Activated CD4-positive, CD25-positive, alpha-beta regulatory T cell treated with anti-CD3 and anti-CD28 coated beads, Interleukin-2, amount 50 U/mL, for 72 hours (primary cell): ENCODE measurements at regions not wholly inside any gene's neighbourhood (a gene's known extent, or its start where the extent isn't known, plus 50 kb on each side); places are given as distances from the start of the nearest gene placed in this dataset.
"Not testable (repeated sequence)": the region's sequence is repeated elsewhere in the genome, so short reads cannot be mapped to it uniquely, and the experiment has no call there.

Experiments
- DNase-seq: peaks from one replicate; pipeline ENCODE4 v3.0.0; 2021

DNA sequence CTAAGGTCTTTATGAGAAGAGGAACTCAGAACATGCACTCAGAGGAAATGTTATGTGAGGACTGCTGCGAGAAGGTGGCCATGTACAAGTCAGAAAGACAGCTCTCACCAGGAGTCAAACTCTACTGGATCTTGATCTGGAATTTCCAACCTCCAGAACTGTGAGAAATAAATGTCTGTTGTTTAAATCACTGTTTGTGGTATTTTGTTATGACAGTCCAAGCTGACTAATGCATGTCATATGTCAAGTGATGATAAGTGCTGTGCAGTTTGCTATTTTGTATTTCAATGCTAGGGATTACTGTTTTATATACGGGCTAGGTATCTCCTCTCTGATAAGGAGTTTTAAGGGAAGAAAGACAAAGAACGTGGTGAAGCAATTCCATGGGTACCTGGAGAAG is 162.3 kb downstream of the CPEB2 start:
- no peak for DNase-seq

DNA sequence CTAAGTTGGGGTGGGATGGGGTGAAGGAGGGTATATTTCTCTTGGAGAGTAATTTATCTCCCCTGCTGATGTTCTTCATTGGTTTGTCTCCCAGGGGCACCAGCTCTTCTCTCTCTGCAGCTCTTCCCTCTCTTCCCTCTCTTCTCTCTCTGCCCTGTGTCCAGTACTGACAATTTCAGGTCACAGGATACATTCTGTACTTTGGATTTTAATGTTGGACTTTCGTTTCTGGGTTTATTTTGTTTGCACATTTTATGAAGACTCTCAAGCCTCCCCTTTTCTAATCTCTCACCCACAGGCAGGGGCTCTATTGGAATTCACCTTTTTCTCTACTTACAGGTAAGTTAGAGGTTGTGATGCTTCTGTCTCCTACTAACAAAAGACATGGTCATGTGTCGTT is 165.5 kb downstream of the CPEB2 start:
- DNase-seq: no peak

DNA sequence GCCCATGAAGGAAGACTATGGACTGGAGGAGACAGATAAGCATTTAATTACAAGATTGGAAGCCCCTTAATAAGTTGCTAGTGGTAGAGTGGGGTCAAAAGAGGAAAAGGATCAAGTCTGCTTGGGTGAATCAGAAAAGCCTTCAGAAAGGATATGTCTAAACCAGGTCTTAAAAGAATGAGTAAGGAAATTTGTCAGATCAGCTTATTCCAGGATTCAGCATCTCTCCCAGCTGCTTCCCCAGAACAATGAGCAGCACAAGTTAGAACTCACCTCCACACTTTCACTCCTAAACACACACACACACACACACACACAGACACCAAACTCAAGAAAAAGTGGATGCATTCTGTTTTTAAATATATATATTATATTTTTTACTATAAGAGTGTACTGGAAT is 166.5 kb downstream of the CPEB2 start:
- no peak for DNase-seq

DNA sequence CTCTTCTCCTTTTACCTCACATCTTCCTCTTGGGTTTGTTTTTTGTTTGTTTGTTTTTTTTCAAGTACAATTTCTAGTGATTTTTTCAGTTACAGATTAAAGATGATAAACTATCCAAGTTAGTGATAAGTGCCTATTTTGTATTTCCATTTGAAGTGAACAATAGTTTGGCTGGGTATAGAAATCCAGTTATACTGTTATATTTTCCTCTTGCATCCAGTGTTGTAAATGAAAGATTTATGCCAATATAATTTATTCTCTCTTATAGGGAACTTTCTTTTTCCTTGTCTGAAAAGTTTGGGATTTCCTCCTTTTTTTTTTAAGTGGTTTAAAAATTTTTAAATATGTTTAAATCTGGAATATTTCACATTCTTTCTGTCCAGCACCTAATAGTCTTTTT is 169.4 kb downstream of the CPEB2 start:
- no peak for DNase-seq

DNA sequence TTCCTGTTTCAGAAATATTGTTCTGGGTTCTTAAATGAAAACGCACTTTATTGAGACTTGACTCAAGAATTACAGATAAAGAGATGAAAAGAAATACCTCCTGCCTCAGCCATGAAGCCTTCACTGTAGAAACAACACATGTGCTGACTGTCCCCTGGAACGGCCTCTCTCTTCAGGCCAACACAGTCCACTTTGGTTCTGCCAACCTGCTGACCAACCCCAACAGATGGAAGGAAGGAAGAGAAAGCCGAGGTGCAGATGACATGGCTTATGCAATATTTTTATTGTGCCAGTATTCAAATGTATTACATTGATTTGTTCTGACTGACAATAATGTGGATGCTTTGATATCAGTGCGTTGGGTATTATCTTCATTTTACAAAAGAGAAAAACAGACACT is 171.0 kb downstream of the CPEB2 start:
- DNase-seq: no peak

DNA sequence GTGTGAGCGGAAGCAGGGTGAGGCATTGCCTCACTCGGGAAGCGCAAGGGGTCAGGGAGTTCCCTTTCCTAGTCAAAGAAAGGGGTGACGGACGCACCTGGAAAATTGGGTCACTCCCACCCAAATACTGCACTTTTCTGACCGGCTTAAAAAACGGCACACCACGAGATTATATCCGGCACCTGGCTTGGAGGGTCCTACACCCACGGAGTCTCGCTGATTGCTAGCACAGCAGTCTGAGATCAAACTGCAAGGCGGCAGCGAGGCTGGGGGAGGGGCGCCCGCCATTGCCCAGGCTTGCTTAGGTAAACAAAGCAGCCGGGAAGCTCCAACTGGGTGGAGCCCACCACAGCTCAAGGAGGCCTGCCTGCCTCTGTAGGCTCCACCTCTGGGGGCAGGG is 171.9 kb downstream of the CPEB2 start:
- DNase-seq: not testable (repeated sequence)

DNA sequence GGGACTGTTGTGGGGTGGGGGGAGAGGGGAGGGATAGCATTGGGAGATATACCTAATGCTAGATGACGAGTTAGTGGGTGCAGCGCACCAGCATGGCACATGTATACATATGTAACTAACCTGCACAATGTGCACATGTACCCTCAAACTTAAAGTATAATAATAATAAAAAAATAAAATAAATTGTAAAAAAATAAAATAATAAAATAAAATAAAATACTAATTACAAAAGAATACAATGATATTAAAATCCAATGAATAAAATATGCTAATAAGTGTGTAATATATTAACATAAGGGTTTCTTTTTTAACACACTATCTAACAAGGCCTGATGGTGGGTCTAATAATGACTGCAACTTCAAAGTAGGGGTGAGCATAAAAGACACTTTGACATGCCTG is 177.6 kb downstream of the CPEB2 start:
- not testable (repeated sequence) for DNase-seq

DNA sequence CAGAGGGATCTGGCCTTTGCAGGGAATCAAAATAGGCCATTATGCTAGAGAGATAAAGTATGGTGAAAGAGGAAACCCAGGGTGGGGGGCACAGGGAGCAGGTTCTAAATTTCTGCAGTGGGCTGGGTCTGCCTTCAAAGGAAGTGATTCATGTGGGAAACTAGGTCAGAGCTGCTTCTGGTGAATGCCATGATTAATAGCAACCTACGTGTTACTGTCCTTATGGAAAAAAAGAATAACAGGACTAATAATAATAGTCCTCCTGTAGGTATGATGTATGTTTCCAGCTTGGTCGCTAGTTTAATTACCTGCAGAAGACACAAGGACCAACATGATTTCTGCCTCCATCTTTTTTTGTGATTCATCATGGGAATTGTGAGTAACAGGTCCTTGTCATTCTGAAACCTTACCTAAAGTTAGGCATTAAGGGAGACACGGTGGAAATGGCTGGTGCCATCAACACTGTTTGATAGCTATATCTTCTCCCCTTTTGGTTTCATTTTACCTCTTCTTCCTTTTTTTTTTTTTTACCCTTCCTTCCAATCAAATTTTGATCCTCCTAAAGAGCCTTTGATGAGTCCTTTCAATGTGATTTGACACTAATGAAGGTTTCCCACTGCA is 180.4 kb downstream of the CPEB2 start:
- DNase-seq: no peak

DNA sequence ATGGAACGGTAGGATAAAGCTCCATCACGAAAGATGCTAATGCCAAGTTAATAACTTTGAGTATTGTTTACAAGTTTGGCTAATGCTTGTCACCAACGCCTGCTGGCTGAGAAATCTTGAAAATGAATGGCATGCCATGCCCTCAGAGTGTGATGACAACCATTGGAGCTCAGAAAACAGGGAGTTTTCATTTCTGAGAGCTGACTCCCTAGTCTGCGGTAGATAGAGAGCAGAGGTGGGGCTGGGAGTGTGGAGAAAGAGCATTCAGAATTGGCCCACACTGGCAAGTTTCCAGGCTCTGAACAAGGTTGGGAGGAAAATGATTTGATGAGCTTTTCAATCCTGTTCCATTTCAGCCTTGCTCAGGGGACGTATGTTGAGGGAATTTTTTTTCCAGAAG is 183.9 kb downstream of the CPEB2 start:
- DNase-seq: no peak

DNA sequence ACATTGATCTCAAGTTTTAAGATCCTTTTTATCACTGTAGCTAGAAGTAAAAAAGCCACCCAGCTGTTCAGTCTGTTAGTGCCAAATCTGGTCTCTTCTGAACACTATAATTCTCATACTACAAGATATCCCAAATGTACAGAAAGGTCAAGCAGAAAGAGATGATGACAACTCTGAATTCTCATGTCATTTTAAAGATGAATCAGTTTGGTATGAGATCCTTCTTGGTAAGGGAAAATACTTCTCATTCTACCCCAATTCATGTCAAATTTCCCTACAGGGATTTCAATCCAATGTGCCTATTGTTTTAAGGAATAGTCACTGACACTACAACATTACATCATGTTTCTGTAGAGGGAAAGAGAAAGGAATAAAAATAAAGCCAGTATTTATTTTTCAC is 184.5 kb downstream of the CPEB2 start:
- DNase-seq: no peak

DNA sequence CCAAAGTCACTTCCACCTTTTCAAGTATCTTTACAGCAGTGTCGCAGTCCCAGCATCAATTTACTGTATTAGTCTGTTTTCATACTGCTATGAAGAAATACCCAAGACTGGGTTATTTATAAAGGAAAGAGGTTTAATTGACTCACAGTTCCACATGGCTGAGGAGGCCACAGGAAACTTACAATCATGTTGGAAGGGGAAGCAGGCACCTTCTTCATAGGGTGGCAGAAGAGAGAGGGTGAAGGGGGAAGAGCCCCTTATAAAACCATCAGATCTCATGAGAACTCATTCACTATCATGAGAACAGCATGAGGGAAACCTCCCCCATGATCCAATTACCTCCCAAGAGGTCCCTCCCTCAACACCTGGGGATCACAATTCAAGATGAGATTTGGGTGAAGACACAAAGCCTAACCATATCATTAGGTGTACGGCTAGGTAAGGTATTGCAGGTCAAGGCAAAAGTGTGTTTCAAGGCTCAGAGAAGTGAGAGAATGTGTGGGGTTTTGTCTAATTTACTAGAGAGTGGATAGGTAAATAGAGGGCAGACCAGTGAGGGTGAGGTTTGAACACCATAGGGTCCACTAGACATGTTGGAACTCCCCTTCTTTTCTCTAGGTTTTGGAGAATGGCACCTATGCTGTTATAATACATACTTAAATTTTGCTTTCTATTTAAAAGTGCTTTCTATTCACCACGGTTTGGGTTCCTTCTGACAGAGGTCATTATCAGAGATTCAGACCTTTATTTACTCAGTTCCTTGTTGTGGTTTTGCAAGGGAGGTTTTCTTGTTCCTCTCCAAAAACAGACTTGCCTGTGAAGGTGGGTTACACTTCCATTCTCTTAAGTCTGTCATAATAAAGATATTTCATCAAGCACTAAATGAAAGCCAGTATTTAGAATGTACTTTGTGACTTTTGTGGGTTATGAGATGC is 186.6 kb downstream of the CPEB2 start:
- no peak for DNase-seq

DNA sequence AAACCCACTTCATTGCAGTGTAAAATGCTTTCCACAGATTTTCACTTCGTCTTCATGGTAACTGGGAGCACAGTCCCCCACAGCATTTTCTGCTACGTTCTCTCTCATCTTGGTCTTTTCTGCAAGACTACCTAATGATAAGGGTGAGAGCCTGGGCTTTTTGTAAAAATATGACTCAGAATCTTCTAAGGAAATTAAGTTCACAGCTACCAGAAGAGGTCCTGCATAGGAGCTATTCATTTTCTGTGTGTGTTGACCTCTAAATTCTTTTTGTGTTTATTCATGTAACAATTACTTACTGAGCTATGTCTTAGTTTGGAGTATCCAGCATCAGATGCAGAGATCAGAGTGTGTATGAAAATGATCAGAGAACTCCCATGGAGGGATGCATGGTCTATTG is 192.2 kb downstream of the CPEB2 start:
- DNase-seq: no peak

DNA sequence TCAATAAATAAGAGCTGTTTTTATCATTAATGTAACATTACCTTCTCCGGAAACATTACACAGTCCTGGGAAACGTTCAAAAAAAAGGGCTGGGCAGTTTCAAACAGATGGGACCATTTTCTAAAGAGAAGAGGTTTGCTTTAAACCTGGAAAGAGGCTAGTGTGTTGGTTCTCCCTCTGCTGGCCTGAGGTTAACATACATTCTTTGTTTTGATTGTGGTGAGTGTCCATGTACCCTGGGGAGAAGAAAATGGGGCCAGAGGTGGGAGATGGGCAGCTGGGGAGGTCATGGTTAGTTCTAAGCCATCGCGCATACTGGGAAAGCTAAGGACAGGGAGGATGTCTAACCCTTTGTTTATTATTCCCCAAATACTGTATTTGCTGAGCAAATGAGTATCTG is 194.7 kb downstream of the CPEB2 start:
- no peak for DNase-seq

DNA sequence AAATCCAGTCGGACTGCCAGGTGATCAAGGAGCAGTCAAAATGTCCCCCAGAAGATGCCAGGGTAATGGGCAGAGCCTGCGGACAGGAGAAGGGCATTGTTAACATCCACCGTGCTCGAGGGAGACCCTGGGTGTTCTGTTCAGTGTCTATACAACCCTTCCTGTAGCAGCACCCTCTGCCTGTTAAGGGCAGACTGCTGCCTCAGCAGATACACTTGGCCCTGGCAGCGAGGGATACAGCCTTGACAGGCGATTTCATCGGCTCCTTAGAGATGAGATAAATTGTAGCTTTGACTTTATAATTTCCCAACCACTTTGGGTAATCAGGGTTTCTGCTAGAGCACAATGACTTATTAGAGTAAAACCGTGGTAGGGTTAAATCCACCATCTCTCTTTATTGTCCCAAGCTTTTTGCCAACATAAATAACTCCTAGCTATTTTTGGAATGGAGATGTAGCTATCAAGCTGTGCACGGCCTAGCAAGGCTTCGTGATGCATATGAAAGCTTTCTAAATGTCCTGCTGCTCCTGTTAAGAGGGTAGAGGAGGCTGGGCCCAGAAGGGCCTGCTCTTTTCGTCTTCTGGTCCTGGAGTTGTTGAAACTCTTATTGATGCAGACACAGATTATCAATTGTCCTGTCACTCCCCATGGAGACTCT is 195.9 kb downstream of the CPEB2 start:
- DNase-seq: no peak

DNA sequence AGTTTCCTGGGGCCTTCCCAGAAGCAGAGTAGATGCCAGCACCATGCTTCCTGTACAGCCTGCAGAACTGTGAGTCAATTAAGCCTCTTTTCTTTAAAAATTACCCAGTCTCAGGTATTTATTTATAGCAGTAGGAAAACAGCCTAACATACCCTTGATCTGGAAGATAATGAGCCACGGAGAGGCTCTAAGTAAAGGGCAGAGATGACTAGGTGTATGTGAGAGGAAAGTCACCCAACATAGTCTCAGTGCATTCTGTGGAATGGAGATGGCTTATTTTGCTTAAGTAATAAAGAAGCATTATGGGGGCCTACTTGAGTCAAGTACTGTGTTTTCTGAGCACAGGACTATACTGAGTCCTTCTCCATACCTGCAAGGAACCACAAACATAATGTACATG is 199.5 kb downstream of the CPEB2 start:
- no peak for DNase-seq

DNA sequence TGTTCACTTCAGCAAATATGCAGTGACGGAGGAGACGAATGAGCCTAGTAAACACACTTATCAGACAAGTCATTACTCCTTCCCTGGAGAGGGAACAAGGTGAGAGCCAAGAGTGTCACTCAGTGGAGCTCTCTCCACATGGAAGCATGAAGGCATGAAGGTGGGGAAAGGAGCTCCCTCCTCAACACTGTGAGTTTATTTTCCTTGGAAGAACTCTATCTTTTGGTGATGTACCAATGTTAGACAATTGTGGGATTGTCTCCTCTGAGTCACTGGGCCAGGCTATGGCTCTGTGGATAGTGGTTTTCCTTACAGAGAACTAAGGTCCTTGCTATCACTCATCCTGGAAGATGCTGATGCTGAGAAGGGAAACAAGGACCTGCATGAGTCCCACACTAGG is 200.2 kb downstream of the CPEB2 start:
- DNase-seq: no peak

DNA sequence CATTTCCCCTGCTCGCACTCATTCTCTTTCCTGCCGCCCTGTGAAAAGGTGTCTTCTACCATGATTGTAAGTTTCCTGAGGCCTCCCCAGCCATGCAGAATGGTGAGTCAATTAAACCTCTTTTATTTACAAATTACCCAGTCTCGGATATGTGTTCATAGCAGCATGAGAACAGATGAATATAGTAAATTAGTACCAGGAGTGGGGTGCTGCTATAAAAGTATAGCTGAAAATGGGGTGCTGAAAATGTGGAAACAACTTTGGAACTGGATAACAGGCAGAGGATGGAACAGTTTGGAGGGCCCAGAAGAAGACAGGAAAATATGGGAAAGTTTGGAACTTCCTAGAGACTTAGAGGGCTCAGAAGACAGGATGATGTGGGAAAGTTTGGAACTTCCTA is 204.2 kb downstream of the CPEB2 start:
- not testable (repeated sequence) for DNase-seq

DNA sequence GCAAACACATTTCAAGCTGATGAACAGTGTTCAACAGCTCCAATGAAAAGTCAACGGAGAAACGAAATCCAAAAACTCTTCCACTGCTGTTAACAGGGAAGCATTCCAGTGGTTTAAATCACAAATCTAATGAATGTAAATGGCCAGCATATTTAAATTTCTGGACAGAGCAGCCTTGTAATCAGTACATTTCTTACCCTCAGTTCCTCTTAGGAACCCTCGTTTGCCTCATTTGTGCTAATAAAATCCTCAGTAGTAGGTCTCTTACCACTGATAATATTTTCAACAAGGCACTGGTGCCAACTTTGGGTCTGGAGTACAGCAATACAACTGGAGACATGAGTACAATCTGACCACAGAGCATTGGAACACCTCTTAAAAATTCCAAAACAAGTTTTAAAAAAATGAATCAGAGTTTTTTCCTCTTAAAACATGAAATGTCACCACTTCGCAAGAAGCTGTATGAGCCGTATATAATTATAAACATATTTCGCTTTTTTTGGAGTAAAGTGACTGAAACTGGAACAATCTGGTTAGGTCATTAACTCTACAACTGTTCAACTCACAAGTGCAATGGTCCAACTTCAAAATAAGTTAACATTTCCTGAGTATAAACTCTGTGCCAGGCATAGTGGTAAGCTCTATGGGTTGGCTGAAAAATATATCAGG is 211.2 kb downstream of the CPEB2 start:
- DNase-seq: no peak

DNA sequence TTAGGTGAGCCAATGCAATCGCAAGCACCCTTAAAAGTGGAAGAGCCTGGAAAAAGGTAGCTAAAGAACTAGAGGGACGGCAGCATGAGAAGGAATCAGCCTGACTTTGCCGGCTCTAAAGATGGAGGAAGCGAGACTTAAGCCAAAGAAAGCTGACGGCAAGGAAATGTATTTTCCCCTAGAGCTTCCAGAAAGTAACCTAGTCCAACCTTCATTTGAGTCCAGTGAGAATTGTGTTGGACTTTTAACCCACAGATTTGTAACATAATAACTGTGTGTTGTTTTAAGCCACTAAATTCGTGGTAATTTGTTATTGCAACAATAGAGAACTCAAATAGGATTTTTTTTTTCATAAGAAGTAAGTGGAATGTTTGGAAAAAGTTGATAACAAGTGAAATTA is 212.7 kb upstream of the C1QTNF7 start:
- DNase-seq: no peak

DNA sequence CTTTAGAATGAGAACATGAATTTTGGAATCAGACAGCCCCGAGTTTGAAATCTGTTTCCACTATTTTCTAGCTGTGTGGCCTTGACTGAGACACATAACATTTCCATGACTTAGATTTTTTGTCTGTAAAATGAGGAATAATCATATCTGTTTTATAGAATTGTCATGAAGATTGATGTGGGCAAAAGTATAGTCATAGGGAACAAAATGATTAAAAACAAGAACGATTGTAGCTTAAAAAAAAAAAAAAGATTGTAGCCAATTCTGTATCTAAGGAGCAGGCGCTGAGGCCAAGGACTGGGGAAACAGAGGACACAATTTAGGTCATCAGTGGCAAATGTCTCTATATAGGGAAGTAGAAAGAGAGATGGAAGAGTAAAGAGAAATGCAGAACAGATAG is 201.6 kb upstream of the C1QTNF7 start:
- no peak for DNase-seq

DNA sequence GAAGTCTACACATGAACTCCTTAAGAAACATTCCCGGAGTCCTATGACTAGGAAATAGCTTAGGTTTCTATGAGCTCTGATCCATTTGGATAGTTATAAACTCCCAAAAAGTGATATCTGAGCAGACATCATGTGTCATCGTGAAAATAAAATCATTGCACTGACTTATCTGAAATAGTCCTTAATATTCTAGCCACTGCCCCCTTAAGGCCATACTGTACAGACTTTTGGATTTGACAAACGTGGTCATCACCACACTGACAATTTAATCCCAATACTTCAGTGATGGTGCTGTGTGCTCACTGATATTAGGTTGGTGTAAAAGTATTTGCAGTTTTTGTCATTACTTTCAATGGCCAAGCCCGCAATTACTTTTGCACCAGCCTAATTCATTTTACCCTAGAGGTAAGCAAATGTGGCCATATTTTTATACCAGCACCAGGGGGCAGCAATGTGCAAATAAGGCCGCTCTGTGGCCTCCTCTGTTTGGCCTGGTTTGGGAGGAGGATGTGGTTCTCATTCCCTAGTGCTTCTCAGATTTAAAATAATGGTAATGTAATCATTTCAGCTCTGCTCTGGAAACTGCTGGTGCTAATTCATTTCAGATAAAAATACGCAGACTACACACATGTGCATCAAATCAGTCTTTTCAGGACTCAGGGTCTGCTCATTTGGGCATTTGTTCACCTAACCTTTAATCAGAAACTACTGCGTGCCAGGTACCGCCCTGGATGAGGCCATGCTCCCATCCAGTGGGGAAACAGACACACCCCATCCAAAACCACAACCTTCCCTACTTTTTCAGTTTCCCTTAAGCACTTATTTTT is 196.4 kb upstream of the C1QTNF7 start:
- peak; percentile 53 for DNase-seq
